Gastroesophageal sphincter (tissue), 4 donors: ENCODE measurements at regions not wholly inside any gene's neighbourhood (a gene's known extent, or its start where the extent isn't known, plus 50 kb on each side); places are given as distances from the start of the nearest gene placed in this dataset.

Source experiments
- ATAC-seq: fragments of 150-250 bp; one replicate; pipeline ENCODE4 v1.9.1; 2016; ENCODE audit warnings: mild to moderate bottlenecking, moderate library complexity
- H3K27ac ChIP-seq, 4 donors: fragments of 200-600 bp; sonication (generic) in 3 of 4; 1 replicate in 3 of 4; 2 replicates in 1 of 4; pipeline ENCODE4 v1.5.1; 2016 to 2019
- H3K27me3 ChIP-seq: fragments of 200-600 bp; sonication (generic); one replicate; pipeline ENCODE4 v1.5.1; 2019
- H3K36me3 ChIP-seq, 2 donors: fragments of 200-600 bp; sonication (generic); one replicate each; pipeline ENCODE4 v1.5.1; 2019; ENCODE audit warnings: control low read depth in 1 of 2
- H3K4me1 ChIP-seq, 3 donors: fragments of 200-600 bp; sonication (generic); 1 replicate in 2 of 3; 2 replicates in 1 of 3; pipeline ENCODE4 v1.5.1; 2016 to 2019; ENCODE audit warnings: control low read depth in 2 of 3
- H3K4me3 ChIP-seq, 2 donors: fragments of 200-600 bp; sonication (generic); one replicate each; pipeline ENCODE4 v1.5.1; 2019; ENCODE audit warnings: mild to moderate bottlenecking in 1 of 2, moderate library complexity in 1 of 2
- H3K9me3 ChIP-seq, 3 donors: fragments of 200-600 bp; sonication (generic); one replicate each; pipeline ENCODE4 v1.5.1; 2017 to 2019; ENCODE audit warnings: control low read depth in 2 of 3
- EP300 ChIP-seq: sonication (generic); formaldehyde crosslinking; IDR thresholded peaks from one replicate; pipeline ENCODE4 v1.6.1; 2017; ENCODE audit warnings: antibody characterized with exemption, mild to moderate bottlenecking
- POLR2A ChIP-seq, 2 donors: fragments of 450-650 bp; IDR thresholded peaks; one replicate each; pipeline ENCODE4 v1.6.1; 2017; ENCODE audit warnings: antibody characterized with exemption in 2 of 2, mild to moderate bottlenecking in 2 of 2, moderate library complexity in 1 of 2
- POLR2AphosphoS5 ChIP-seq: sonication (generic); formaldehyde crosslinking; IDR thresholded peaks from one replicate; pipeline ENCODE4 v1.6.1; 2017; ENCODE audit warnings: antibody characterized with exemption
- WGBS, 2 donors: methylation state at CpG; one replicate each; pipeline ENCODE4 v1.1.5; 2018; ENCODE audit warnings: low coverage in 1 of 2; 5-methylcytosine and 5-hydroxymethylcytosine counted together
- TF ChIP-seq, protein P1 (sequence below), 4 experiments: fragments of 200-600 bp in 2 of 4; fragments of 450-650 bp in 2 of 4; sonication (generic) in 1 of 4; IDR thresholded peaks; one replicate each; pipeline ENCODE4 v1.5.1; 2017 to 2019; ENCODE audit warnings: antibody characterized with exemption in 4 of 4, mild to moderate bottlenecking in 2 of 4, moderate library complexity in 2 of 4

DNA sequence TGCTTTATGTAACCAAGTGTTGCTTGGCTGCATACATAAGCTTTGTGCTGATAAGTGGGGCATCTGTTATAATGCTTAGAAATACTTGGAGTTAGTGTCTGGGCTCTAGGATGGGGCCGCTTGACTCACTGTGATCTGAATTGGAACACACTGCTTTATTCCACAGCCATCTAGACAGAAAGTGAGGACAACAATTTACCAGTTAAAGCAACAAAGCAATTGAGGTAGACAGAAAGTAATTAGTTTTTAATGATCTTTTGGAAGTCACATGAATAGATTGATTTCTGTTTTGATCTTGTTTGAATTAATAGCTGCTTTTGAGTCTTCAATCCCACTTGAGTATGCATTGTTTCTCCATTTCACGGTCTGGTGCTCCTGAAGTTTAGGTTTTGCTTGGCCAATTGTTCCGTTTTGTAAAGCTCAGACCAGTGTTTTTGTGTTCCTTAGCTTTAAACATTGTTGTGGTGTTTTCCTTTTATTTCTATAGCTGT is 157.5 kb downstream of the TRMT11 start:
- WGBS, 2 donors = 53 to 72% methylated on average over 3 of the region's 3 CpGs
- H3K4me1 ChIP-seq = peaks cover 0 to 4% (median 0%) of the 10 kb centered on the region in 3 donors
- no peak for TF ChIP-seq POLR2A (IDR thresholded peaks at IDR 0.05)
- TF ChIP-seq EP300 = no peak
- TF ChIP-seq, protein P1, sequence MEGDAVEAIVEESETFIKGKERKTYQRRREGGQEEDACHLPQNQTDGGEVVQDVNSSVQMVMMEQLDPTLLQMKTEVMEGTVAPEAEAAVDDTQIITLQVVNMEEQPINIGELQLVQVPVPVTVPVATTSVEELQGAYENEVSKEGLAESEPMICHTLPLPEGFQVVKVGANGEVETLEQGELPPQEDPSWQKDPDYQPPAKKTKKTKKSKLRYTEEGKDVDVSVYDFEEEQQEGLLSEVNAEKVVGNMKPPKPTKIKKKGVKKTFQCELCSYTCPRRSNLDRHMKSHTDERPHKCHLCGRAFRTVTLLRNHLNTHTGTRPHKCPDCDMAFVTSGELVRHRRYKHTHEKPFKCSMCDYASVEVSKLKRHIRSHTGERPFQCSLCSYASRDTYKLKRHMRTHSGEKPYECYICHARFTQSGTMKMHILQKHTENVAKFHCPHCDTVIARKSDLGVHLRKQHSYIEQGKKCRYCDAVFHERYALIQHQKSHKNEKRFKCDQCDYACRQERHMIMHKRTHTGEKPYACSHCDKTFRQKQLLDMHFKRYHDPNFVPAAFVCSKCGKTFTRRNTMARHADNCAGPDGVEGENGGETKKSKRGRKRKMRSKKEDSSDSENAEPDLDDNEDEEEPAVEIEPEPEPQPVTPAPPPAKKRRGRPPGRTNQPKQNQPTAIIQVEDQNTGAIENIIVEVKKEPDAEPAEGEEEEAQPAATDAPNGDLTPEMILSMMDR (IDR thresholded peaks at IDR 0.05) = no peak
- no peak for TF ChIP-seq POLR2AphosphoS5
- no peak for ATAC-seq
- no peak overlapping the region for H3K4me3 ChIP-seq
- H3K36me3 ChIP-seq = no peaks in the 10 kb centered on the region
- peaks cover 0 to 8% (median 0%) of the 10 kb centered on the region in 3 donors for H3K9me3 ChIP-seq
- H3K27me3 ChIP-seq = no peaks in the 10 kb centered on the region
- no peak overlapping the region for H3K27ac ChIP-seq

DNA sequence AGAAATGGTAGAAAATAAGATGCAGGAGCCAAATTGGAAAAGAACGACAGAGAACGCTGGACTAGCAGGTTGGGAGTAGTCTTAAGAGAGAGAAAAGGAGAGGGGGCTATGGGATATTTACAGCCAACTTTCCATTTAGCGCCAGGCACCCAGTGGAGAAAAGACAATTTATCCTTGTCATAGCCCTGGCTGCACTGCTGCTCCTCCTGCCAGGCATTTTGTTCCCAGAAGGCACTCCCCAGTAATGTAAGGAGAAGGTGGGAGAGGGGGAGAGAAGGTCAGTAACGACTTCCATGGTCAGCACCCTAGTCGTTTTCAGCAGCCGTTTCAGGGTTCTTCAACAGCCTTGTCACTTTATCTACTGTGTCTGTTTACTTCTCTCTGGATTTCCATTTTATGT is 159.0 kb downstream of the TRMT11 start:
- Histone ChIP-seq H3K4me1 (peaks cover 0 to 4% (median 0%) of the 10 kb centered on the region in 3 donors), H3K4me3 (no peak overlapping the region), H3K27ac (no peak overlapping the region), H3K36me3 (no peaks in the 10 kb centered on the region), H3K27me3 (no peaks in the 10 kb centered on the region), H3K9me3 (no peaks in the 10 kb centered on the region)
- no peak for ATAC-seq
- WGBS, 2 donors = 26 to 42% methylated on average over 6 of the region's 6 CpGs
- no peak for TF ChIP-seq POLR2AphosphoS5
- TF ChIP-seq, protein P1 (IDR thresholded peaks at IDR 0.05) = no peak

DNA sequence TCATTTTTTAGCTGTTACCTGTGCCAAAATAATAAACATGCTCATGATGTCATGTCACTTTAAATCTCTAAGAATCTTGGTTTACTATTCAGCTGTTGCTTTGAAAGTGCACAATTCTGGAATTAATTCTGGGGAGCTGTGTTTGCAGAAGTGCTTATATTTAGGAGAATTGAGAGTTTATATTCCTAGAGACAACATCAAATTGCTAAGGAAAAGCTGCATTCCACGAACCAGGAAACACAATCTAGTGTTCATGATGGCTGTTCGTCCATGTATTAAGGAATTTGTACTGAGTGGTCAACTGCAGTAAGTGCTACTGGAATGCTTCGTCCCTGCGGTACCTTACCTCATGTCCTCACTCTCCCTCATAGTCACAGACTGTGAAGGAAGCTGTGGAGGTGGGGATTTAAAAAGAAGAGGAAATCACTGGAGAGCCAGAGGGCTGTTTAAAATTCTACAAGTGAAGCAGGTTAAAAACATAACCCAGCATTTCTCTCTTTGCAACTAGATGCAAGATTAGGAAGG is 161.0 kb downstream of the TRMT11 start:
- H3K4me3 ChIP-seq = no peak overlapping the region
- no peaks in the 10 kb centered on the region for H3K9me3 ChIP-seq
- TF ChIP-seq, protein P1 (IDR thresholded peaks at IDR 0.05) = no peak
- no peak for TF ChIP-seq POLR2A (IDR thresholded peaks at IDR 0.05)
- TF ChIP-seq POLR2AphosphoS5 = no peak
- TF ChIP-seq EP300 = no peak
- no peaks in the 10 kb centered on the region for H3K36me3 ChIP-seq
- no peaks in the 10 kb centered on the region for H3K27me3 ChIP-seq
- 61 to 97% methylated on average over 4 of the region's 4 CpGs for WGBS, 2 donors
- peaks cover 0 to 4% (median 0%) of the 10 kb centered on the region in 3 donors for H3K4me1 ChIP-seq
- no peak overlapping the region for H3K27ac ChIP-seq
- no peak for ATAC-seq

DNA sequence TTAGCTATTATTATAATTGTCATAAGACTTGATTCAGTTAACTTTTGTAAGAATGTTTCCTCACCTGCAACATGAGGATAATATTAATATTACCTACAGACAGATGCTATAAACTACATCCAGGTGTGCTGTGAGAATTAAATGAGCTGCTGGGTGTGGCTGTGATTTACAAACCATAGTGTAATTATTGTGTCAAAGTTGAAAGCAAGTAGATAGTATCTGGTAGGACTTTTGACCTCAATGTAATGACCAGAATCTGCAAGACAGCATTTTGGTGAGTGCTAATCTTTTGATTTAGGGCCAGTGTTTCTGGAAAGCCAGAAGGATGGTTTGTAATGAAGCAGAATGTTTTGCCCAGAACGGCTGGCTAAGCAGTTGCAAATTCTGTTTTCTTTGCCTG is 162.5 kb downstream of the TRMT11 start:
- TF ChIP-seq POLR2AphosphoS5 (no peak), POLR2A (IDR thresholded peaks at IDR 0.05) (no peak), EP300 (no peak)
- TF ChIP-seq, protein P1 (IDR thresholded peaks at IDR 0.05) = no peak
- WGBS, 2 donors = 47 to 82% methylated on average over 1 of the region's 1 CpG
- H3K36me3 ChIP-seq = no peaks in the 10 kb centered on the region

DNA sequence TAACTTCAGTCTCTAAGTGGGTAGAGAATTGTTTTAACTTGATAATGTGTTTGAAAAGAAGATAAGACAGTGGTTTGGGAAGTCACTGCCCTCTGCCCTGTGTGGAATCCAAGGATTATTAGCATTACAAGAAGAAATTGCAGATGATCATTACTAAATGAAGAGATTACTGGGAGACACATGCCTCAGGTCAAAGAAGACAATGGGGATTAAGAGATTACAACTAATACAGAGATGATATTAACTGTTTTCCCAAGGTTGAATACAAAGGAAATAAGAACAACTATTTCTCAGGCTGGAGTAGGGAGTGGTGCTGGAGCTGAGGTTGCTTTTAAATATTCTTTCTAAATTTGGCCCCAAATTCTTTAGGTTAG is 166.0 kb downstream of the TRMT11 start:
- ATAC-seq = no peak
- TF ChIP-seq, protein P1 (IDR thresholded peaks at IDR 0.05) = no peak
- TF ChIP-seq POLR2A (IDR thresholded peaks at IDR 0.05) = no peak
- TF ChIP-seq EP300 = no peak
- no peak for TF ChIP-seq POLR2AphosphoS5
- Histone ChIP-seq H3K4me1 (no peaks in the 10 kb centered on the region), H3K4me3 (no peak overlapping the region), H3K36me3 (no peaks in the 10 kb centered on the region), H3K27me3 (no peaks in the 10 kb centered on the region), H3K9me3 (no peaks in the 10 kb centered on the region), H3K27ac (no peak overlapping the region)

More for the DNA sequence above, 162.5 kb downstream of the TRMT11 start:
- H3K4me1 ChIP-seq = peaks cover 0 to 4% (median 0%) of the 10 kb centered on the region in 3 donors
- no peak overlapping the region for H3K4me3 ChIP-seq
- H3K27ac ChIP-seq = no peak overlapping the region
- no peaks in the 10 kb centered on the region for H3K9me3 ChIP-seq
- no peak for ATAC-seq
- H3K27me3 ChIP-seq = no peaks in the 10 kb centered on the region
